Dermis microvascular lymphatic vessel endothelial cell (primary cell): ENCODE measurements at regions not wholly inside any gene's neighbourhood (a gene's known extent, or its start where the extent isn't known, plus 50 kb on each side); places are given as distances from the start of the nearest gene placed in this dataset.
"Not testable (repeated sequence)": the region's sequence is repeated elsewhere in the genome, so short reads cannot be mapped to it uniquely, and the experiment has no call there.

Source experiments
- DNase-seq, 2 donors: peaks; one replicate each; pipeline versions ENCODE4 v3.0.0 to v3.0.0-alpha.2; 2010; ENCODE audit warnings: low read depth in 2 of 2

- no peak for DNase-seq
Measured at GRCh38 chrX:34716302-34716701, 59.2 kb upstream of the TMEM47 start.

- DNase-seq: no peak
Measured at GRCh38 chrX:34734383-34734782, 77.3 kb upstream of the TMEM47 start.

- no peak for DNase-seq
Measured at GRCh38 chrX:34744521-34744920, 87.4 kb upstream of the TMEM47 start.

GRCh38 chrX:34749896-34750295 lies 92.8 kb upstream of the TMEM47 start:
- DNase-seq: no peak

GRCh38 chrX:34764852-34765361 lies 107.8 kb upstream of the TMEM47 start:
- no peak for DNase-seq

GRCh38 chrX:34768290-34768689 lies 111.2 kb upstream of the TMEM47 start:
- no peak for DNase-seq

GRCh38 chrX:34770511-34770910 lies 113.4 kb upstream of the TMEM47 start:
- no peak for DNase-seq

- no peak for DNase-seq
Measured at GRCh38 chrX:34778916-34779315, 121.8 kb upstream of the TMEM47 start.

GRCh38 chrX:34790026-34790425 lies 132.9 kb upstream of the TMEM47 start:
- DNase-seq: no peak

- peak; percentile 1 to 23 for DNase-seq
Measured at GRCh38 chrX:34805951-34806350, 136.6 kb upstream of the FAM47B start.

- DNase-seq: no peak
Measured at GRCh38 chrX:34809096-34809495, 133.5 kb upstream of the FAM47B start.

GRCh38 chrX:34810364-34810763 lies 132.2 kb upstream of the FAM47B start:
- no peak for DNase-seq

- DNase-seq: no peak
Measured at GRCh38 chrX:34810916-34811315, 131.7 kb upstream of the FAM47B start.

GRCh38 chrX:34813618-34814017 lies 129.0 kb upstream of the FAM47B start:
- no peak for DNase-seq

GRCh38 chrX:34826964-34827363 lies 115.6 kb upstream of the FAM47B start:
- DNase-seq: no peak

- DNase-seq: no peak
Measured at GRCh38 chrX:34839451-34839850, 103.1 kb upstream of the FAM47B start.

GRCh38 chrX:34841205-34841604 lies 101.4 kb upstream of the FAM47B start:
- DNase-seq: not testable (repeated sequence)

- DNase-seq: no peak
Measured at GRCh38 chrX:34848281-34848680, 94.3 kb upstream of the FAM47B start.

GRCh38 chrX:34849371-34849770 lies 93.2 kb upstream of the FAM47B start:
- DNase-seq: no peak

GRCh38 chrX:34859191-34859590 lies 83.4 kb upstream of the FAM47B start:
- DNase-seq: no peak

GRCh38 chrX:34863906-34864305 lies 78.7 kb upstream of the FAM47B start:
- no peak for DNase-seq

GRCh38 chrX:34866646-34867045 lies 76.0 kb upstream of the FAM47B start:
- no peak for DNase-seq

GRCh38 chrX:34868633-34869032 lies 74.0 kb upstream of the FAM47B start:
- no peak for DNase-seq

- DNase-seq: no peak
Measured at GRCh38 chrX:34873500-34874225, 68.9 kb upstream of the FAM47B start.
